GM21360 (cell line): ENCODE measurements at regions not wholly inside any gene's neighbourhood (a gene's known extent, or its start where the extent isn't known, plus 50 kb on each side); places are given as distances from the start of the nearest gene placed in this dataset.
"Not testable (repeated sequence)": the region's sequence is repeated elsewhere in the genome, so short reads cannot be mapped to it uniquely, and the experiment has no call there.

Experiments
- ATAC-seq: cut with Tn5 transposase; IDR thresholded peaks from one replicate; pipeline ENCODE4 v1.9.1; 2021; ENCODE audit warnings: mild to moderate bottlenecking, moderate library complexity; ENCODE audit not compliant: unreplicated experiment

- not testable (repeated sequence) for ATAC-seq
These were observed 69.8 kb upstream of the MYRIP start for GRCh38 chr3:39739658-39740057.

- no peak for ATAC-seq
These were observed 64.7 kb upstream of the MYRIP start for GRCh38 chr3:39744746-39745145.

- ATAC-seq = no peak
These were observed 61.4 kb upstream of the MYRIP start for GRCh38 chr3:39748002-39748401.

- no peak for ATAC-seq
These were observed 60.6 kb upstream of the MYRIP start for GRCh38 chr3:39748763-39749162.

- ATAC-seq = no peak
These were observed 58.7 kb upstream of the MYRIP start for GRCh38 chr3:39750712-39751111.

GRCh38 chr3:39751286-39751685 is 58.1 kb upstream of the MYRIP start:
- no peak for ATAC-seq

- no peak for ATAC-seq
These were observed 57.3 kb upstream of the MYRIP start for GRCh38 chr3:39752019-39752637.

- no peak for ATAC-seq
These were observed 56.7 kb upstream of the MYRIP start for GRCh38 chr3:39752751-39753150.

- no peak for ATAC-seq
These were observed 56.0 kb upstream of the MYRIP start for GRCh38 chr3:39753391-39753790.

GRCh38 chr3:39754549-39754948 is 54.9 kb upstream of the MYRIP start:
- ATAC-seq = peak; percentile 44

- ATAC-seq = no peak
These were observed 54.3 kb upstream of the MYRIP start for GRCh38 chr3:39755100-39755499.

- no peak for ATAC-seq
These were observed 52.1 kb upstream of the MYRIP start for GRCh38 chr3:39757307-39757706.
